Right lobe of liver (tissue), 6 donors: ENCODE measurements at regions not wholly inside any gene's neighbourhood (a gene's known extent, or its start where the extent isn't known, plus 50 kb on each side); places are given as distances from the start of the nearest gene placed in this dataset.

Experiments
- ATAC-seq, 4 donors: fragments of 200-7000 bp; cut with Tn5 transposase; one replicate each; pipeline ENCODE4 v1.9.1; 2020; ENCODE audit warnings: mild to moderate bottlenecking in 4 of 4, moderate library complexity in 4 of 4
- DNase-seq, 3 donors: peaks; one replicate each; pipeline ENCODE4 v3.0.0-alpha.2; 2020
- H3K27ac ChIP-seq, 3 donors: fragments of 200-600 bp; one replicate each; pipeline ENCODE4 v1.8.0; 2022
- H3K27me3 ChIP-seq, 2 donors: fragments of 200-600 bp; one replicate each; pipeline ENCODE4 v1.8.0; 2022
- H3K36me3 ChIP-seq, 4 donors: fragments of 200-600 bp; sonication (generic) in 1 of 4; one replicate each; pipeline versions ENCODE4 v1.5.1 to v1.8.0; 2017 to 2022; ENCODE audit warnings: control low read depth in 1 of 4
- H3K4me1 ChIP-seq, 4 donors: fragments of 200-600 bp; sonication (generic) in 1 of 4; one replicate each; pipeline versions ENCODE4 v1.5.1 to v1.8.0; 2017 to 2022; ENCODE audit warnings: control low read depth in 1 of 4
- H3K4me3 ChIP-seq, 3 donors: fragments of 200-600 bp; one replicate each; pipeline ENCODE4 v1.8.0; 2022
- H3K9me3 ChIP-seq, 4 donors: fragments of 200-600 bp; sonication (generic) in 1 of 4; one replicate each; pipeline versions ENCODE4 v1.5.1 to v1.8.0; 2017 to 2022; ENCODE audit warnings: control low read depth in 1 of 4
- CTCF ChIP-seq, 4 donors: fragments of 200-600 bp in 3 of 4; fragments of 450-650 bp in 1 of 4; IDR thresholded peaks; one replicate each; pipeline versions ENCODE4 v1.5.1 to v1.8.0; 2016 to 2022; ENCODE audit warnings: antibody characterized with exemption in 4 of 4, mild to moderate bottlenecking in 2 of 4
- POLR2A ChIP-seq: fragments of 450-650 bp; IDR thresholded peaks from one replicate; pipeline ENCODE4 v1.6.1; 2017; ENCODE audit warnings: antibody characterized with exemption, mild to moderate bottlenecking
- WGBS: methylation state at CpG from one replicate; pipeline ENCODE4 v1.1.6; 2018; ENCODE audit warnings: low coverage, low lambda C conversion rate; ENCODE audit not compliant: insufficient coverage; ENCODE audit errors: missing lambda C conversion rate; 5-methylcytosine and 5-hydroxymethylcytosine counted together
- intact Hi-C, 2 donors: fragments of 100-400 bp; cut with DNase I; formaldehyde crosslinking; loops; one replicate each; pipeline versions ENCODE4 v1.11.2 to v1.14.1; 2022
- donor health status: DM: no; HTN: yes; CAD: no.
- donor health status: DM: no; HTN: no; CAD: no.
- donor health status: DM: no; HTN: no; CAD: no.
- donor health status: DM: no; HTN: yes; CAD: no.
- donor health status: DM: no; HTN: yes; CAD: no.

GRCh38 chr12:105970885-105971284 is 167.9 kb downstream of the NUAK1 start:
- 66% methylated on average over 2 of the region's 2 CpGs for WGBS
- H3K9me3 ChIP-seq = no peaks in the 10 kb centered on the region
- H3K27ac ChIP-seq = no peak overlapping the region
- no peak overlapping the region for H3K4me3 ChIP-seq
- DNase-seq (no peak), ATAC-seq (no peak)
- H3K36me3 ChIP-seq = no peaks in the 10 kb centered on the region
- intact Hi-C loops = no loop called here
- TF ChIP-seq CTCF (IDR thresholded peaks at IDR 0.05) (no peak), POLR2A (no peak)
- no peaks in the 10 kb centered on the region for H3K4me1 ChIP-seq
- no peaks in the 10 kb centered on the region for H3K27me3 ChIP-seq

GRCh38 chr12:105974738-105975137 is 164.0 kb downstream of the NUAK1 start:
- no peaks in the 10 kb centered on the region for H3K27me3 ChIP-seq
- TF ChIP-seq POLR2A (no peak), CTCF (IDR thresholded peaks at IDR 0.05) (no peak)
- intact Hi-C loops = no loop called here
- no peak overlapping the region for H3K4me3 ChIP-seq
- no peaks in the 10 kb centered on the region for H3K36me3 ChIP-seq
- DNase-seq (no peak), ATAC-seq (no peak)
- no peaks in the 10 kb centered on the region for H3K4me1 ChIP-seq
- no peaks in the 10 kb centered on the region for H3K9me3 ChIP-seq
- no CpG with 5 or more reads among the region's 4 CpGs for WGBS
- H3K27ac ChIP-seq = no peak overlapping the region

- intact Hi-C loops = no loop called here
Measured at GRCh38 chr12:105975351-105975750, 163.4 kb downstream of the NUAK1 start.

GRCh38 chr12:105977236-105977635 is 161.5 kb downstream of the NUAK1 start:
- no peaks in the 10 kb centered on the region for H3K9me3 ChIP-seq
- no peak overlapping the region for H3K27ac ChIP-seq
- intact Hi-C loops = no loop called here
- no peak overlapping the region for H3K4me3 ChIP-seq
- H3K36me3 ChIP-seq = no peaks in the 10 kb centered on the region
- TF ChIP-seq POLR2A = no peak
- TF ChIP-seq CTCF (IDR thresholded peaks at IDR 0.05) = no peak
- WGBS = 81% methylated on average over 3 of the region's 3 CpGs
- DNase-seq (no peak), ATAC-seq (no peak)
- no peaks in the 10 kb centered on the region for H3K27me3 ChIP-seq
- no peaks in the 10 kb centered on the region for H3K4me1 ChIP-seq

More at GRCh38 chr12:105975351-105975750, 163.4 kb downstream of the NUAK1 start:
- Histone ChIP-seq H3K27me3 (no peaks in the 10 kb centered on the region), H3K36me3 (no peaks in the 10 kb centered on the region), H3K9me3 (no peaks in the 10 kb centered on the region), H3K4me3 (no peak overlapping the region), H3K4me1 (no peaks in the 10 kb centered on the region), H3K27ac (no peak overlapping the region)
- ATAC-seq (no peak), DNase-seq (no peak)
- no peak for TF ChIP-seq POLR2A
- no peak for TF ChIP-seq CTCF (IDR thresholded peaks at IDR 0.05)
- 77% methylated on average over 2 of the region's 2 CpGs for WGBS

GRCh38 chr12:105977652-105978051 is 161.1 kb downstream of the NUAK1 start:
- no peak for ATAC-seq
- no peaks in the 10 kb centered on the region for H3K36me3 ChIP-seq
- WGBS = no CpG with 5 or more reads among the region's 1 CpG
- TF ChIP-seq POLR2A (no peak), CTCF (IDR thresholded peaks at IDR 0.05) (no peak)
- no peaks in the 10 kb centered on the region for H3K27me3 ChIP-seq
- no peak overlapping the region for H3K4me3 ChIP-seq
- intact Hi-C loops = no loop called here
- no peak overlapping the region for H3K27ac ChIP-seq
- no peak for DNase-seq
- H3K9me3 ChIP-seq = no peaks in the 10 kb centered on the region
- no peaks in the 10 kb centered on the region for H3K4me1 ChIP-seq
